Gastrocnemius medialis (tissue), 4 donors: ENCODE measurements at regions not wholly inside any gene's neighbourhood (a gene's known extent, or its start where the extent isn't known, plus 50 kb on each side); places are given as distances from the start of the nearest gene placed in this dataset.

Experiments
- CTCF ChIP-seq, 5 experiments: fragments of 450-650 bp in 3 of 5; fragments of 200-600 bp in 2 of 5; sonication (generic) in 2 of 5; IDR thresholded peaks in 4 of 5; conservative IDR thresholded peaks in 1 of 5; 1 replicate in 4 of 5; 2 replicates in 1 of 5; pipeline ENCODE4 v1.5.1; 2016 to 2019; ENCODE audit warnings: antibody characterized with exemption in 5 of 5, mild to moderate bottlenecking in 3 of 5, moderate library complexity in 3 of 5
- POLR2A ChIP-seq, 2 donors: fragments of 450-650 bp; IDR thresholded peaks; one replicate each; pipeline ENCODE4 v1.6.1; 2017; ENCODE audit warnings: antibody characterized with exemption in 2 of 2, mild to moderate bottlenecking in 2 of 2, moderate library complexity in 2 of 2

GRCh38 chr22:22796724-22797123 lies 90.9 kb upstream of the IGLL5 start:
- no peak for TF ChIP-seq CTCF (IDR thresholded peaks at IDR 0.05 in 4 of 5, conservative IDR thresholded peaks at IDR 0.05 in 1 of 5)
- no peak for TF ChIP-seq POLR2A (IDR thresholded peaks at IDR 0.05)
